HUDEP-2 (cell line): ENCODE measurements at regions not wholly inside any gene's neighbourhood (a gene's known extent, or its start where the extent isn't known, plus 50 kb on each side); places are given as distances from the start of the nearest gene placed in this dataset.
"Not testable (repeated sequence)": the region's sequence is repeated elsewhere in the genome, so short reads cannot be mapped to it uniquely, and the experiment has no call there.

ENCODE experiments used
- DNase-seq, 76 experiments: peaks; one replicate each; lab custom pipeline; 2025; ENCODE audit not compliant: unreplicated experiment in 76 of 76; lab: John Stamatoyannopoulos, UW

- DNase-seq: no peak
Measured at GRCh38 chr11:112310848-112311247, 50.2 kb upstream of the PLET1 start.

DNA sequence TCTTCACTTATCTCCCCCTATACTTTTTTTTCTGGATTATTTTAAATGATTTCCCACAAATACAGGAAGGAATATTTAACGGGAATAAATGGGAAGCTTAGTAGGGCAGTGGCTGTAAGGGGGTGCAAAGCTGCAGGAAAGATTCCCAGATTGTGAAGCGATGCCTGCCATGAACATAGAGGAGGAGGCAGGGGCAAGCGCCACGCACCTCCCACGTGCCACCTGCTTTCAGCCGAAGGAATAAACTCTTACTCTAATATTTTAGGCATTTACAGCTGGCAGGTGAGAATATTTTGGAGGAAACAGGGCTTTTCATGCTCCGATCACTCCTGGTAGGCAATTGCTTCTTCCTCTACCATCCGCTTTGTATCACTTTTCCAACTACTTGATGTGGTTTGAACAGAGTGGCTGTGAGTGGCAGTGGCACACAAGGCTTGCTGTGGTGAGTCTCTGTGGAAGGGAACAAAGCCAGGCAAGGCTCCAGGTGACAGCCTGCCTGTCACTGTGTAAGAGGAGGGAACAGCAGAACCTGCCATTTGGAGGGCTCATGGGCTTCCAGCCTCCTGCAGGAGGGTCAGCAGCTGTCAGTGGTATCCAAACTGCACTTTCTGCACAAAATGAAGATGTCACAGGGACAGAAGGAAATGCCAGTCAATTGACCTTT lies 54.5 kb upstream of the PLET1 start:
- DNase-seq: no peak

GRCh38 chr11:112315861-112316739 lies 55.4 kb upstream of the PLET1 start:
- DNase-seq: no peak

- DNase-seq: no peak
Measured at GRCh38 chr11:112316971-112317370, 56.3 kb upstream of the PLET1 start.

- DNase-seq: peak in 55 of 76 experiments; percentile 4 to 85 (median 48)
Measured at GRCh38 chr11:112318184-112318591, 57.5 kb upstream of the PLET1 start.

DNA sequence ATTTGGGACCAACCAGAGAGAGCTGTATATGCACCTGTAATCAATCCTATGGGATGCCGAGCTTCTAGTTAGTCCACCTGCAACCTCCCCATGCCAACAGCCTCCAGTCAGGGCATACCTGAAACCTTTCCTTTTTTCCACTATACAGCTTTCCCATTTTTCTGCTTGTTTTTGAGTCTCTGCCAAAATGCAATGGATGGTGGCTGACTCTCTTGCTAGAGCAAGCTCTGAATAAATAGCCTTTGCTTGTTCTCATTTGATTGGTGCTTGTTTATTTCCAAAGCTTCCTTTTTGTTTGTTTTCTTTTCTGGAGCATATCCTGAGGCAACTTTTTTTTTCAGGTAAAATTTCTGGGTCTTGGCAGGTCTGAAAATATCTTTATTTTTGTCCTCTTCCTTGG lies 58.0 kb upstream of the PLET1 start:
- no peak for DNase-seq

DNA sequence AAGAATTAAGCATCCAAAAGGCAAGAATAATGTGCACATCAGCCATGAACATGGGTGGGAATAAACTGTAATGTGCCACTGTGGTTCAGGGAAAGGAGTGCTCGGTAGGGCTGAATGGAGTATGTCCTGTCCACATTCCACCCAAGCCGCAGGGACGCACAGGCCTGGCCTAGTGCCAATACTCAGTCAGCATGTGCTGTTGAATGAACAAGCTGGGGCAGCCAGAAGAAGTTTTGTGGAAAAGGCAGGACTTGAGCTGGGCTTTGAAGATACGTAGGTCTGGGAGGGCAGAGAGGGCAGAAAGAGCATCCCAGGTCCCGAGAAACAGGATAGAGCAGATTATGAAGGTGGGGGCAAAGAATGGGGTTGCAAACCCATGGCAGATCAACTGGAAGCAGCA lies 60.0 kb upstream of the PLET1 start:
- DNase-seq: peak in 4 of 76 experiments; percentile 7 to 21 (median 14)

DNA sequence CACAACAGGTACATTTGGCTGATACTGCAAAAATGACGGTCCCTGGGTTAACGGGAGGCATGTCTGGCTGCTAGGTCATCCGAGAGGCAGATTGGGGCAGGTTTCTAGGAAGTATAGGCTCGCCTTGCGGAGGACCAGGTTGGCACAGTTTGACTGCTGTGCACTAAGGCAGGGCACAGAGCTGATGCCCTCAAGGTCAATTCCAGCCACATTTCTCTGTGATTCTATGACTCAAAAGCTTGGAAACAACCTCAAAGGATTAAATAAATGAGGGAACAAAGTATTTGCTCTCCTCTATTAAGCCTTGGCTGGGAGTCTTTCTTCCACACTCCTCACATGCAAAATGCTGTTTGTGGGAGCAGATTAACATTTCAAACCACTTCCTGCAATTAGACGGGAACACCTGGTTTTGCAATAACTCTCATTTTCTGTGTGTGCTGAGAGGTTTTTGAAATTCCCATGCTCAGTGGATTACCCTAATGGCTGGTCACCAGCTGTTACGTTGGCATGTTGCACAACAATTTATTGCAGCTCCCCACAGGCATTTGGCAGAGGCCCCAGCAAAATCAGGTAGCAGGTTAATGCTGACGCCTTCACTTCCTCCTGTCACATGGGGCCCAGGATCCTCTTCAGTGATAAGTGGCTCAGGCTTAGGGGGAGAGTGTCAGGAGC lies 61.0 kb upstream of the PLET1 start:
- DNase-seq: peak in 4 of 76 experiments; percentile 4 to 35 (median 13)

GRCh38 chr11:112322173-112322790 lies 61.6 kb upstream of the PLET1 start:
- DNase-seq: no peak

- no peak for DNase-seq
Measured at GRCh38 chr11:112334381-112334780, 73.7 kb upstream of the PLET1 start.

- DNase-seq: no peak
Measured at GRCh38 chr11:112336356-112336886, 75.8 kb upstream of the PLET1 start.

DNA sequence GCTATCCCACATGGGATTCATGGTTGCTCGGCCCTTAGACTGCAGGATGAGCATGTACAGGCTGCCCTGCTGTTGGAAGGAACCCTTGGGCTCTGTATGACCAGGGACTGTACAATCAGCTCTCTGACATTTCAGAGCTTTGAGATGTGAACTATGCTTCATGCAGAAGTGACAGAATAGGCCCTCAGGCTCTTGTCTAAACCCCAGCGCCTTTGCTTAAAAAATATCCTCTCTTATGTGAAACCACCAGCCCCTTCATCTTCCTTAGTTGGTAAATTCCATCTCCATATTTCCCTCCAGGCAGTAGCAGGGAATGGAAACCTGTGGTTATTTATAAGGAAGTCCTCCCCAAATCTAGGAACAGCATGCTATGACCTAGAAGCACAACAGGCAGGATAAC lies 78.9 kb upstream of the PLET1 start:
- DNase-seq: no peak

GRCh38 chr11:112343368-112344039 lies 82.8 kb upstream of the PLET1 start:
- DNase-seq: no peak

GRCh38 chr11:112344040-112344413 lies 83.4 kb upstream of the PLET1 start:
- DNase-seq: no peak

DNA sequence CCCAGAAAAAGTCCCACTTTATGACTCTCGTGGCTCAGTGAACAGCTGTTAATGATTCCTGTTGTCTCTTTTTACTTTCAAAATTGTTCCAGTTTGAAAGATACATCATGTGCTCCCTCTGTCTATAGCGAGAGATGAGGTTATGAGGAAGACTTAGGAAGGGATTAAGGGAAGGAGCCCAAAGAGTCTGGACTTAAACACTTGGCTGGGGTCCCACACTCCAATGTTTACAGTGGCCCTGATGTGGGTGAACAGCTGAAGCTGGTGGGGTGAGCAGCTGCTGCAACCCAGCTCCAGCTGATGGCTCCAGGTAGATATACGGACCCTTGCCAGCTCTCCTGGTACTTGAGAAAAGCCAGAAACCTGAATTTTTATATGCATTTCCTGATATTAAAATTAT lies 84.5 kb upstream of the PLET1 start:
- no peak for DNase-seq

GRCh38 chr11:112345706-112346105 lies 85.0 kb upstream of the PLET1 start:
- DNase-seq: peak in 3 of 76 experiments; percentile 4 to 11 (median 7)

DNA sequence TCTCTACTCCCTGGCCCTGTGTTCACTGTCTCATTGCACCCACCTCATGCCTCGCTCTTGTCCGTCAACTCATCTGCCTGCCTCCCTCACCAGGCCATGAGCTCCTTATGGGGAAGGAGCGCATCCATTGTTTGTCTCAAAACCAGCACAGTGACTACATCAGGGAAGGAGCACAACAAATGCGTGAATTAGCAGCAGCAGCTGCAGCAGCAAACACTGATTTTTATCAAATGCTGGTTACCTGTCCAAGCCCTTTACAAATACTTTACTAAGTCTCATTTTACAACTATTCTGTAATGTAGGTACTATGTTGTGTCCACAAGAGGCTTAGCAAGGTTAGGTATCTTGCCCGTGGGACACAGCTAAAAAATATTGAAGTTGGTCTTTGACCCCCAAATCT lies 85.9 kb upstream of the PLET1 start:
- DNase-seq: no peak

DNA sequence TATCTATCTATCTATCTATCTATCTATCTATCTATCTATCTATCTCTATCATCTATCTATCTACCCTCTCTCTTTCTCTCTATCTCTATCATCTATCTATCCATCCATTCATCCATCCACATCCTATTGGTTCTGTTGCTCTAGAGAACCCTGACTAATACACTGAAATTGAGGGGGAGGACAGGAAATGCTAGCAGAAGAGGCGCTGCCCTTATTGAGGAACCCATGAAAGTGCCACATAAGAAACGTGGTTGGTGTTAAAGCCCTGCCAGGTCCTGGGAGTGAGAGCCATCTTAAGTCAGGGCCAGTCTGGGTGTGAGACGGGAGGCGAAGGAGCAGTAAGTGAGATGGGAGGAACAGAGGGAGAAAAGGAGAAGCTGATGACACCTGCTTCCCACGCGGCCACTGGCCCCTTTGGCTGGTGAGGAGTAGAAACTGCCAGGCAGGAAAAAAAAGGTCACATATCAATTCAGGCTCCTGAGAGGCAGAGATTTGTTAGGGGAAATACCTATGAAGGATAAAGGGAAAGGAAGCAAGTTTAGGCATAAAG lies 87.9 kb upstream of the PLET1 start:
- DNase-seq: no peak

GRCh38 chr11:112351423-112351822 lies 90.8 kb upstream of the PLET1 start:
- not testable (repeated sequence) for DNase-seq

DNA sequence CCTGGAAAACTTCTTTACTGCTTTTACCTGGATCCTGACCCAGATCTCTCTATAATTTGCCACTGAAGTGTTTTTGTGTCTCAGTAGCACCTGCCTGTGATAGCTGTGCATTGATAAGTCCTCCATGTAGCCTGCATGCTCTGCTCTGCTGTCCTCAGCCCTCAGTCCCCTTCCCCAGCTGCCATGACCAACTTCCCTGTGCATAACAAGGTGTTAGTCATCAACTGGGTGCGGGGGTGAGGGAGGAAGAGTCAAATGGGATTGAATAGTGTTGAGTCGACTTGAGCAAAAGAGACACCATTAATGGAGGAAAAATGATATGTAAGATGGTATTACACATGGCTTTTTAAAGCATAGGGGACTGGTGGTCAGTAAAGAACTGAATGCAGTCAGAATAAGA lies 92.2 kb upstream of the PLET1 start:
- no peak for DNase-seq
